GM23338 (cell line): ENCODE measurements at regions not wholly inside any gene's neighbourhood (a gene's known extent, or its start where the extent isn't known, plus 50 kb on each side); places are given as distances from the start of the nearest gene placed in this dataset.

Experiments used
- ATAC-seq: fragments of 200-7000 bp; cut with Tn5 transposase; 3 replicates; pipeline ENCODE4 v1.9.1; 2020
- DNase-seq: peaks from one replicate; pipeline ENCODE4 v3.0.0-alpha.2; 2015; ENCODE audit warnings: low spot score
- H2AFZ ChIP-seq: fragments of 200-600 bp; sonication (generic); 2 replicates; pipeline ENCODE4 v1.8.0; 2016; ENCODE audit warnings: antibody characterized with exemption, mild to moderate bottlenecking, moderate library complexity
- H3F3A ChIP-seq: fragments of 200-600 bp; sonication (generic); replicated peaks from 2 replicates; pipeline ENCODE4 v1.8.0; 2017; ENCODE audit warnings: antibody characterized with exemption, mixed run types, low read depth
- H3K27ac ChIP-seq: fragments of 200-600 bp; sonication (generic); 2 replicates; pipeline ENCODE4 v1.6.1; 2016; ENCODE audit warnings: low read depth
- H3K27me3 ChIP-seq: fragments of 200-600 bp; sonication (generic); 2 replicates; pipeline ENCODE4 v1.8.0; 2016; ENCODE audit warnings: mild to moderate bottlenecking, mixed run types, moderate library complexity; ENCODE audit not compliant: insufficient read depth
- H3K36me3 ChIP-seq: fragments of 200-600 bp; sonication (generic); 2 replicates; pipeline ENCODE4 v1.8.0; 2016; ENCODE audit warnings: mild to moderate bottlenecking; ENCODE audit not compliant: insufficient read depth
- H3K4me1 ChIP-seq: fragments of 200-600 bp; sonication (generic); 2 replicates; pipeline ENCODE4 v1.8.0; 2016; ENCODE audit warnings: mild to moderate bottlenecking, moderate library complexity; ENCODE audit not compliant: insufficient read depth
- H3K4me2 ChIP-seq: fragments of 200-600 bp; sonication (generic); 2 replicates; pipeline ENCODE4 v1.7.1; 2017; ENCODE audit warnings: mixed run types
- H3K4me3 ChIP-seq: fragments of 200-600 bp; sonication (generic); 2 replicates; pipeline ENCODE4 v1.6.1; 2016; ENCODE audit warnings: mixed run types
- H3K79me2 ChIP-seq: fragments of 200-600 bp; sonication (generic); replicated peaks from 2 replicates; pipeline ENCODE4 v1.8.0; 2017; ENCODE audit warnings: mild to moderate bottlenecking; ENCODE audit not compliant: insufficient read depth
- H3K9me2 ChIP-seq: fragments of 200-600 bp; sonication (generic); 2 replicates; pipeline ENCODE4 v1.8.0; 2017; ENCODE audit not compliant: insufficient read depth
- H4K20me1 ChIP-seq: fragments of 200-600 bp; sonication (generic); replicated peaks from 2 replicates; pipeline ENCODE4 v1.8.0; 2017; ENCODE audit warnings: mild to moderate bottlenecking; ENCODE audit not compliant: insufficient read depth
- H3K27ac Mint-ChIP-seq: 2 replicates; pipeline ENCODE4 v1.8.0; 2020; ENCODE audit warnings: inconsistent platforms, mild to moderate bottlenecking, moderate library complexity, mixed read lengths
- H3K27me3 Mint-ChIP-seq: 3 replicates; pipeline ENCODE4 v1.8.0; 2022; ENCODE audit warnings: low read depth, mild to moderate bottlenecking, moderate library complexity, mixed read lengths, inconsistent platforms; ENCODE audit not compliant: insufficient read depth, poor library complexity
- H3K36me3 Mint-ChIP-seq: 3 replicates; pipeline ENCODE4 v1.8.0; 2021; ENCODE audit warnings: low read depth, mild to moderate bottlenecking, inconsistent platforms, moderate library complexity, mixed read lengths
- H3K4me1 Mint-ChIP-seq: 3 replicates; pipeline ENCODE4 v1.8.0; 2020; ENCODE audit warnings: mild to moderate bottlenecking, inconsistent platforms, mixed read lengths
- H3K4me3 Mint-ChIP-seq: 3 replicates; pipeline ENCODE4 v1.8.0; 2021; ENCODE audit warnings: moderate library complexity, mild to moderate bottlenecking, inconsistent platforms, mixed read lengths
- H3K9me3 Mint-ChIP-seq: 3 replicates; pipeline ENCODE4 v1.8.0; 2020; ENCODE audit warnings: moderate library complexity, mild to moderate bottlenecking, inconsistent platforms, mixed read lengths
- CREB1 ChIP-seq: fragments of 250-450 bp; sonication (Bioruptor Pico); IDR thresholded peaks from 2 replicates; pipeline ENCODE4 v1.5.0; 2020; ENCODE audit warnings: low read depth, mild to moderate bottlenecking, moderate library complexity
- EZH2phosphoT487 ChIP-seq: fragments of 200-600 bp; sonication (generic); IDR thresholded peaks from one replicate; pipeline ENCODE4 v1.8.1; 2018; ENCODE audit warnings: antibody characterized with exemption; ENCODE audit not compliant: unreplicated experiment
- JUNB ChIP-seq: IDR thresholded peaks from one replicate; pipeline ENCODE4 v1.6.1; 2016; ENCODE audit warnings: antibody characterized with exemption; ENCODE audit not compliant: unreplicated experiment
- NANOG ChIP-seq: IDR thresholded peaks from 2 replicates; pipeline ENCODE4 v1.6.1; 2016; ENCODE audit warnings: antibody characterized with exemption, borderline replicate concordance
- POLR2AphosphoS5 ChIP-seq: IDR thresholded peaks from 2 replicates; pipeline ENCODE4 v1.6.1; 2016; ENCODE audit warnings: antibody characterized with exemption, low read depth
- STAT1 ChIP-seq: IDR thresholded peaks from one replicate; pipeline ENCODE4 v1.6.1; 2016; ENCODE audit warnings: antibody characterized with exemption; ENCODE audit not compliant: unreplicated experiment
- ZNF114 ChIP-seq: fragments of 250-450 bp; sonication (Bioruptor Pico); IDR thresholded peaks from 2 replicates; pipeline ENCODE4 v1.5.0; 2020; ENCODE audit warnings: mild to moderate bottlenecking, moderate library complexity
- ZNF331 ChIP-seq: fragments of 250-450 bp; sonication (Bioruptor Pico); IDR thresholded peaks from 2 replicates; pipeline ENCODE4 v1.5.0; 2020; ENCODE audit warnings: low read depth, mild to moderate bottlenecking, moderate library complexity
- TF ChIP-seq, protein P1 (sequence below): IDR thresholded peaks from one replicate; pipeline ENCODE4 v1.6.1; 2018; ENCODE audit warnings: antibody characterized with exemption; ENCODE audit not compliant: unreplicated experiment
- TF ChIP-seq, protein P2 (sequence below): fragments of 250-450 bp; sonication (Bioruptor Pico); IDR thresholded peaks from 2 replicates; pipeline ENCODE4 v1.5.0; 2020; ENCODE audit warnings: mild to moderate bottlenecking, moderate library complexity
- TF ChIP-seq, protein P3 (sequence below): IDR thresholded peaks from 2 replicates; pipeline ENCODE4 v1.6.1; 2016; ENCODE audit warnings: antibody characterized with exemption
- TF ChIP-seq, protein P4 (sequence below), 2 experiments: fragments of 200-600 bp in 1 of 2; sonication (generic) in 1 of 2; conservative IDR thresholded peaks; 2 replicates each; pipeline versions ENCODE4 v1.5.1 to v1.6.1; 2016 to 2017; ENCODE audit warnings: antibody characterized with exemption in 2 of 2, low read depth in 2 of 2, mild to moderate bottlenecking in 2 of 2, moderate library complexity in 1 of 2

DNA sequence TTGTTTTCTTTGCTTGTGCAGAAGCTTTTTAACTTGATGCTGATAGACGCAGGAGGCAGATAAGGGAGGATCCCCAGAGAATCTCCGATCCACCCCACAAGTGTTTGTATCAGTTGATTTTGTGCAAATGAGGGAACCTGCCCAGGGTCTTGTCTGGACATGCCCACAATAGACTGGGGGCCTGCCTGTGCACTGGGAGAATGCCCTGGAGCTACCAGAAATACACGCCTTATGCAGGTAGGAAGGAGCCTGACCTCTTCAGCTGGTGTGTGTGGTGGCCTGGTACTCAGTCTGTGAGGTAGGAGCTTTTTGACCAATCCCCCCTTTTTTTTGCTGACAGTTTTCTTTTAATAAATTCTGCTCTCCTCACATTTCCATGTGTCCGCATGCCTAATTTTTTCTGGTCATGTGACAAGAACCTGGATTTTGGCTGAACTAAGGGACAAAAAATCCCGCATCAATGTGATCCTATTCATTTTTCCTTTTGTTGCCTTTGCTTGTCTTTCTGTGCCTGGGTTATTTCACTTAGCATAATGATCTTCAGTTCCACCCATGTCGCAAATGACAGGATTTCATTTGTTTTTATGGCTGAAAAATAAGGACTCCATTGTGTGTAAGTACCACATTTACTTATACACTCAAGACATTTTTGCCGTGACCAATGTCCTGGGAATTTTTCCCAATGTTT is 430.6 kb upstream of the NRG3 start (continued):
- TF ChIP-seq, protein P1, sequence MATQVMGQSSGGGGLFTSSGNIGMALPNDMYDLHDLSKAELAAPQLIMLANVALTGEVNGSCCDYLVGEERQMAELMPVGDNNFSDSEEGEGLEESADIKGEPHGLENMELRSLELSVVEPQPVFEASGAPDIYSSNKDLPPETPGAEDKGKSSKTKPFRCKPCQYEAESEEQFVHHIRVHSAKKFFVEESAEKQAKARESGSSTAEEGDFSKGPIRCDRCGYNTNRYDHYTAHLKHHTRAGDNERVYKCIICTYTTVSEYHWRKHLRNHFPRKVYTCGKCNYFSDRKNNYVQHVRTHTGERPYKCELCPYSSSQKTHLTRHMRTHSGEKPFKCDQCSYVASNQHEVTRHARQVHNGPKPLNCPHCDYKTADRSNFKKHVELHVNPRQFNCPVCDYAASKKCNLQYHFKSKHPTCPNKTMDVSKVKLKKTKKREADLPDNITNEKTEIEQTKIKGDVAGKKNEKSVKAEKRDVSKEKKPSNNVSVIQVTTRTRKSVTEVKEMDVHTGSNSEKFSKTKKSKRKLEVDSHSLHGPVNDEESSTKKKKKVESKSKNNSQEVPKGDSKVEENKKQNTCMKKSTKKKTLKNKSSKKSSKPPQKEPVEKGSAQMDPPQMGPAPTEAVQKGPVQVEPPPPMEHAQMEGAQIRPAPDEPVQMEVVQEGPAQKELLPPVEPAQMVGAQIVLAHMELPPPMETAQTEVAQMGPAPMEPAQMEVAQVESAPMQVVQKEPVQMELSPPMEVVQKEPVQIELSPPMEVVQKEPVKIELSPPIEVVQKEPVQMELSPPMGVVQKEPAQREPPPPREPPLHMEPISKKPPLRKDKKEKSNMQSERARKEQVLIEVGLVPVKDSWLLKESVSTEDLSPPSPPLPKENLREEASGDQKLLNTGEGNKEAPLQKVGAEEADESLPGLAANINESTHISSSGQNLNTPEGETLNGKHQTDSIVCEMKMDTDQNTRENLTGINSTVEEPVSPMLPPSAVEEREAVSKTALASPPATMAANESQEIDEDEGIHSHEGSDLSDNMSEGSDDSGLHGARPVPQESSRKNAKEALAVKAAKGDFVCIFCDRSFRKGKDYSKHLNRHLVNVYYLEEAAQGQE, result no peak

DNA sequence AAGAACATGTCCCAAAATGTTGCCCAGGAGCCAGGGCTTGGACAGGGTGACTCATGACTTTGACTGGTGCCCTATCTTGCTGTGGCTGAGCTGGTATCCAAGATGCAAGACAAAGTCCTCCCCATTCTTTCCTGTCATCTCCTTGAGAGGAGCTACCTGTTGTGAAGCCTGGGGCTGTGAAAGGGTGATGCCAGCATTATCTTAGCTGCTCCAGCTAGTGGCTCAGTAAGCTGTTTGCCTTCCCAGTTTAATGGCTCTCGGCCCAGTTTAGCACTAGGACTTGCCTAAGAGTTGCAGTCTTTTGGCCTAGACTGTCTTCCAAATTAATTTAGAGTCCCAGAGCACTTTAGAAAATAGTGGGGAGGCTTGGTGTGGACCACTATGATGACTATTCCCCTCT is 424.3 kb upstream of the NRG3 start:
- Histone ChIP-seq H3K27ac (no peak overlapping the region), H3K4me2 (no peak overlapping the region), H3F3A (no peaks in the 10 kb centered on the region), H3K4me1 (no peaks in the 10 kb centered on the region), H4K20me1 (no peaks in the 10 kb centered on the region), H3K36me3 (no peaks in the 10 kb centered on the region), H3K27me3 (no peaks in the 10 kb centered on the region), H3K4me3 (no peak overlapping the region), H3K79me2 (no peaks in the 10 kb centered on the region), H3K9me2 (no peaks in the 10 kb centered on the region), H2AFZ (no peak overlapping the region)
- Mint-ChIP-seq H3K4me1 (no peaks in the 10 kb centered on the region), H3K9me3 (no peaks in the 10 kb centered on the region), H3K4me3 (no peak overlapping the region), H3K36me3 (no peaks in the 10 kb centered on the region), H3K27me3 (no peaks in the 10 kb centered on the region), H3K27ac (no peak overlapping the region)
- no peak for TF ChIP-seq POLR2AphosphoS5
- no peak for TF ChIP-seq ZNF114 (CRISPR knock-in tag)
- TF ChIP-seq, protein P2, sequence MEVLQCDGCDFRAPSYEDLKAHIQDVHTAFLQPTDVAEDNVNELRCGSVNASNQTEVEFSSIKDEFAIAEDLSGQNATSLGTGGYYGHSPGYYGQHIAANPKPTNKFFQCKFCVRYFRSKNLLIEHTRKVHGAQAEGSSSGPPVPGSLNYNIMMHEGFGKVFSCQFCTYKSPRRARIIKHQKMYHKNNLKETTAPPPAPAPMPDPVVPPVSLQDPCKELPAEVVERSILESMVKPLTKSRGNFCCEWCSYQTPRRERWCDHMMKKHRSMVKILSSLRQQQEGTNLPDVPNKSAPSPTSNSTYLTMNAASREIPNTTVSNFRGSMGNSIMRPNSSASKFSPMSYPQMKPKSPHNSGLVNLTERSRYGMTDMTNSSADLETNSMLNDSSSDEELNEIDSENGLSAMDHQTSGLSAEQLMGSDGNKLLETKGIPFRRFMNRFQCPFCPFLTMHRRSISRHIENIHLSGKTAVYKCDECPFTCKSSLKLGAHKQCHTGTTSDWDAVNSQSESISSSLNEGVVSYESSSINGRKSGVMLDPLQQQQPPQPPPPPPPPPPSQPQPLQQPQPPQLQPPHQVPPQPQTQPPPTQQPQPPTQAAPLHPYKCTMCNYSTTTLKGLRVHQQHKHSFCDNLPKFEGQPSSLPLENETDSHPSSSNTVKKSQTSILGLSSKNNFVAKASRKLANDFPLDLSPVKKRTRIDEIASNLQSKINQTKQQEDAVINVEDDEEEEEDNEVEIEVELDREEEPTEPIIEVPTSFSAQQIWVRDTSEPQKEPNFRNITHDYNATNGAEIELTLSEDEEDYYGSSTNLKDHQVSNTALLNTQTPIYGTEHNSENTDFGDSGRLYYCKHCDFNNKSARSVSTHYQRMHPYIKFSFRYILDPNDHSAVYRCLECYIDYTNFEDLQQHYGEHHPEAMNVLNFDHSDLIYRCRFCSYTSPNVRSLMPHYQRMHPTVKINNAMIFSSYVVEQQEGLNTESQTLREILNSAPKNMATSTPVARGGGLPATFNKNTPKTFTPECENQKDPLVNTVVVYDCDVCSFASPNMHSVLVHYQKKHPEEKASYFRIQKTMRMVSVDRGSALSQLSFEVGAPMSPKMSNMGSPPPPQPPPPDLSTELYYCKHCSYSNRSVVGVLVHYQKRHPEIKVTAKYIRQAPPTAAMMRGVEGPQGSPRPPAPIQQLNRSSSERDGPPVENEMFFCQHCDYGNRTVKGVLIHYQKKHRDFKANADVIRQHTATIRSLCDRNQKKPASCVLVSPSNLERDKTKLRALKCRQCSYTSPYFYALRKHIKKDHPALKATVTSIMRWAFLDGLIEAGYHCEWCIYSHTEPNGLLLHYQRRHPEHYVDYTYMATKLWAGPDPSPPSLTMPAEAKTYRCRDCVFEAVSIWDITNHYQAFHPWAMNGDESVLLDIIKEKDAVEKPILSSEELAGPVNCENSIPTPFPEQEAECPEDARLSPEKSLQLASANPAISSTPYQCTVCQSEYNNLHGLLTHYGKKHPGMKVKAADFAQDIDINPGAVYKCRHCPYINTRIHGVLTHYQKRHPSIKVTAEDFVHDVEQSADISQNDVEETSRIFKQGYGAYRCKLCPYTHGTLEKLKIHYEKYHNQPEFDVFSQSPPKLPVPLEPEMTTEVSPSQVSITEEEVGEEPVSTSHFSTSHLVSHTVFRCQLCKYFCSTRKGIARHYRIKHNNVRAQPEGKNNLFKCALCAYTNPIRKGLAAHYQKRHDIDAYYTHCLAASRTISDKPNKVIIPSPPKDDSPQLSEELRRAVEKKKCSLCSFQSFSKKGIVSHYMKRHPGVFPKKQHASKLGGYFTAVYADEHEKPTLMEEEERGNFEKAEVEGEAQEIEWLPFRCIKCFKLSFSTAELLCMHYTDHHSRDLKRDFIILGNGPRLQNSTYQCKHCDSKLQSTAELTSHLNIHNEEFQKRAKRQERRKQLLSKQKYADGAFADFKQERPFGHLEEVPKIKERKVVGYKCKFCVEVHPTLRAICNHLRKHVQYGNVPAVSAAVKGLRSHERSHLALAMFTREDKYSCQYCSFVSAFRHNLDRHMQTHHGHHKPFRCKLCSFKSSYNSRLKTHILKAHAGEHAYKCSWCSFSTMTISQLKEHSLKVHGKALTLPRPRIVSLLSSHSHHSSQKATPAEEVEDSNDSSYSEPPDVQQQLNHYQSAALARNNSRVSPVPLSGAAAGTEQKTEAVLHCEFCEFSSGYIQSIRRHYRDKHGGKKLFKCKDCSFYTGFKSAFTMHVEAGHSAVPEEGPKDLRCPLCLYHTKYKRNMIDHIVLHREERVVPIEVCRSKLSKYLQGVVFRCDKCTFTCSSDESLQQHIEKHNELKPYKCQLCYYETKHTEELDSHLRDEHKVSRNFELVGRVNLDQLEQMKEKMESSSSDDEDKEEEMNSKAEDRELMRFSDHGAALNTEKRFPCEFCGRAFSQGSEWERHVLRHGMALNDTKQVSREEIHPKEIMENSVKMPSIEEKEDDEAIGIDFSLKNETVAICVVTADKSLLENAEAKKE (CRISPR knock-in tag), result no peak
- no peak for TF ChIP-seq CREB1
- no peak for TF ChIP-seq JUNB
- TF ChIP-seq STAT1, result no peak
- TF ChIP-seq EZH2phosphoT487, result no peak
- no peak for TF ChIP-seq ZNF331 (CRISPR knock-in tag)
- TF ChIP-seq, protein P3, sequence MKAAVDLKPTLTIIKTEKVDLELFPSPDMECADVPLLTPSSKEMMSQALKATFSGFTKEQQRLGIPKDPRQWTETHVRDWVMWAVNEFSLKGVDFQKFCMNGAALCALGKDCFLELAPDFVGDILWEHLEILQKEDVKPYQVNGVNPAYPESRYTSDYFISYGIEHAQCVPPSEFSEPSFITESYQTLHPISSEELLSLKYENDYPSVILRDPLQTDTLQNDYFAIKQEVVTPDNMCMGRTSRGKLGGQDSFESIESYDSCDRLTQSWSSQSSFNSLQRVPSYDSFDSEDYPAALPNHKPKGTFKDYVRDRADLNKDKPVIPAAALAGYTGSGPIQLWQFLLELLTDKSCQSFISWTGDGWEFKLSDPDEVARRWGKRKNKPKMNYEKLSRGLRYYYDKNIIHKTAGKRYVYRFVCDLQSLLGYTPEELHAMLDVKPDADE, result no peak
- no peak for TF ChIP-seq NANOG
- TF ChIP-seq, protein P4, sequence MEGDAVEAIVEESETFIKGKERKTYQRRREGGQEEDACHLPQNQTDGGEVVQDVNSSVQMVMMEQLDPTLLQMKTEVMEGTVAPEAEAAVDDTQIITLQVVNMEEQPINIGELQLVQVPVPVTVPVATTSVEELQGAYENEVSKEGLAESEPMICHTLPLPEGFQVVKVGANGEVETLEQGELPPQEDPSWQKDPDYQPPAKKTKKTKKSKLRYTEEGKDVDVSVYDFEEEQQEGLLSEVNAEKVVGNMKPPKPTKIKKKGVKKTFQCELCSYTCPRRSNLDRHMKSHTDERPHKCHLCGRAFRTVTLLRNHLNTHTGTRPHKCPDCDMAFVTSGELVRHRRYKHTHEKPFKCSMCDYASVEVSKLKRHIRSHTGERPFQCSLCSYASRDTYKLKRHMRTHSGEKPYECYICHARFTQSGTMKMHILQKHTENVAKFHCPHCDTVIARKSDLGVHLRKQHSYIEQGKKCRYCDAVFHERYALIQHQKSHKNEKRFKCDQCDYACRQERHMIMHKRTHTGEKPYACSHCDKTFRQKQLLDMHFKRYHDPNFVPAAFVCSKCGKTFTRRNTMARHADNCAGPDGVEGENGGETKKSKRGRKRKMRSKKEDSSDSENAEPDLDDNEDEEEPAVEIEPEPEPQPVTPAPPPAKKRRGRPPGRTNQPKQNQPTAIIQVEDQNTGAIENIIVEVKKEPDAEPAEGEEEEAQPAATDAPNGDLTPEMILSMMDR (conservative IDR thresholded peaks at IDR 0.05; ENCODE audit: low read depth in 2 of 2), result no peak
- ATAC-seq, result no peak
- DNase-seq, result no peak
